Keratinocyte (primary cell): ENCODE measurements at regions not wholly inside any gene's neighbourhood (a gene's known extent, or its start where the extent isn't known, plus 50 kb on each side); places are given as distances from the start of the nearest gene placed in this dataset.

Experiments
- DNase-seq: peaks from one replicate; pipeline ENCODE4 v3.0.0-alpha.2; 2011; ENCODE audit warnings: low read depth, missing footprints, low spot score
- FAIRE-seq: peaks from 2 replicates; lab custom pipeline; 2011; peaks lifted over from hg19 to GRCh38; lab: Jason Lieb, UNC
- H2AFZ ChIP-seq: 2 replicates; pipeline ENCODE4 v1.6.0; 2012; ENCODE audit warnings: low read length, control low read depth, inconsistent platforms; ENCODE audit not compliant: control insufficient read depth
- H3K27ac ChIP-seq: 2 replicates; pipeline ENCODE4 v1.5.1; 2011; ENCODE audit warnings: low read length; ENCODE audit not compliant: control insufficient read depth, insufficient read depth
- H3K27me3 ChIP-seq: 3 replicates; pipeline ENCODE4 v1.6.0; 2011; ENCODE audit warnings: low read length; ENCODE audit not compliant: control insufficient read depth, insufficient read depth; ENCODE audit errors: extremely low read depth
- H3K36me3 ChIP-seq, 2 experiments: 2 replicates in 1 of 2; 3 replicates in 1 of 2; pipeline ENCODE4 v1.5.1; 2011; ENCODE audit warnings: low read length in 2 of 2, mild to moderate bottlenecking in 1 of 2; ENCODE audit not compliant: control insufficient read depth in 2 of 2, insufficient read depth in 2 of 2; ENCODE audit errors: extremely low read depth in 1 of 2
- H3K4me1 ChIP-seq: 3 replicates; pipeline ENCODE4 v1.5.1; 2011; ENCODE audit warnings: low read length; ENCODE audit not compliant: control insufficient read depth, insufficient read depth; ENCODE audit errors: extremely low read depth
- H3K4me2 ChIP-seq: 3 replicates; pipeline ENCODE4 v1.6.0; 2011; ENCODE audit warnings: low read depth, low read length; ENCODE audit not compliant: control insufficient read depth, insufficient read depth; ENCODE audit errors: extremely low read depth
- H3K4me3 ChIP-seq, 3 experiments: fragments of 200-600 bp in 1 of 3; sonication (generic) in 1 of 3; 2 replicates in 2 of 3; 3 replicates in 1 of 3; pipeline ENCODE4 v1.5.1; 2011 to 2016; ENCODE audit warnings: low read length in 3 of 3, mild to moderate bottlenecking in 3 of 3, control low read depth in 2 of 3, inconsistent platforms in 1 of 3, low read depth in 1 of 3, mixed read lengths in 1 of 3, mixed run types in 1 of 3, moderate library complexity in 1 of 3; ENCODE audit not compliant: control insufficient read depth in 2 of 3, insufficient read depth in 2 of 3; ENCODE audit errors: extremely low read depth in 1 of 3
- H3K79me2 ChIP-seq: 2 replicates; pipeline ENCODE4 v1.6.0; 2012; ENCODE audit warnings: low read length; ENCODE audit not compliant: control insufficient read depth, insufficient read depth
- H3K9ac ChIP-seq: 3 replicates; pipeline ENCODE4 v1.6.0; 2011; ENCODE audit warnings: low read length; ENCODE audit not compliant: control insufficient read depth, insufficient read depth; ENCODE audit errors: extremely low read depth
- H3K9me1 ChIP-seq: 3 replicates; pipeline ENCODE4 v1.6.0; 2011; ENCODE audit warnings: low read length; ENCODE audit not compliant: control insufficient read depth, insufficient read depth; ENCODE audit errors: extremely low read depth
- H3K9me3 ChIP-seq: 2 replicates; pipeline ENCODE4 v1.5.1; 2012; ENCODE audit warnings: low read depth, low read length; ENCODE audit not compliant: control insufficient read depth
- H4K20me1 ChIP-seq: 3 replicates; pipeline ENCODE4 v1.6.0; 2011; ENCODE audit warnings: low read length; ENCODE audit not compliant: control insufficient read depth, insufficient read depth; ENCODE audit errors: extremely low read depth
- CTCF ChIP-seq, 3 experiments: IDR thresholded peaks in 1 of 3; conservative IDR thresholded peaks in 1 of 3; optimal IDR thresholded peaks in 1 of 3; 2 replicates in 2 of 3; 3 replicates in 1 of 3; pipeline versions ENCODE3 to v1.5.1; 2011; ENCODE audit warnings: low read length in 3 of 3, mild to moderate bottlenecking in 3 of 3, moderate library complexity in 2 of 3, control low read depth in 1 of 3, inconsistent platforms in 1 of 3; ENCODE audit not compliant: insufficient read depth in 2 of 3; ENCODE audit errors: extremely low read depth in 1 of 3
- EZH2 ChIP-seq: IDR thresholded peaks from one replicate; pipeline ENCODE4 v1.6.1; 2012; ENCODE audit warnings: inconsistent platforms, mild to moderate bottlenecking, low read length, moderate library complexity
- dilution Hi-C: fragments of 300-500 bp; cut with MboI; formaldehyde crosslinking; loops from one replicate; pipeline ENCODE4 v1.7.0; 2020; ENCODE audit warnings: low sequenced_read_pairs; ENCODE audit not compliant: extremely low pct_ligation_motif_present

- no peak overlapping the region for H3K27ac ChIP-seq
These were observed 1333.7 kb upstream of the TMEFF2 start for GRCh38 chr2:193528458-193528857.

DNA sequence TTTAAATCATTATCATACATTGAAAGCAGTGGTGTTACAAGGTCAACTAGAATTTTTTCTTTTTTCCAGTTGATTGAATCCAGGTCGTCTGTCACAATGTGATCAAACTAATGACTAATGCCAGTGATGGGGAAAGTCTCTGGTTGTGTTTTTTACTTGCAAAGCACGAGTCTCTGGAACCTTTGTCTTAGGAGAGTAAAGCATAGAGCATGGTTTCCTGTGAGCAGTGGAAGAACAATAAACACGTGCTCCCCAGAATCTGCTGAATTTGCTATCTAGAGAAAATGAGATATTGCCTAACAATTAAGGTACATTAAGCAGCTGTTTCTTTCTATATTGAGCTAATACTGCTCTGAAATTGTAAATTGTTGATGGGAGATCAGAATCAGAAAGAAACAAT lies 1332.4 kb upstream of the TMEFF2 start:
- DNase-seq (no peak), FAIRE-seq (no peak)
- no peaks in the 10 kb centered on the region for H3K9me1 ChIP-seq
- H3K79me2 ChIP-seq: no peaks in the 10 kb centered on the region
- no peaks in the 10 kb centered on the region for H3K27me3 ChIP-seq
- H3K9me3 ChIP-seq: no peaks in the 10 kb centered on the region
- H2AFZ ChIP-seq: no peak overlapping the region
- TF ChIP-seq CTCF (optimal IDR thresholded peaks at IDR 0.05 in 1 of 3, IDR thresholded peaks at IDR 0.05 in 1 of 3, conservative IDR thresholded peaks at IDR 0.05 in 1 of 3; ENCODE audit: extremely low read depth in 1 of 3, insufficient read depth in 2 of 3, low read length in 3 of 3): no peak
- TF ChIP-seq EZH2: no peak
- dilution Hi-C loops: no loop called here
- no peaks in the 10 kb centered on the region for H3K36me3 ChIP-seq
- H3K27ac ChIP-seq: no peak overlapping the region
- H4K20me1 ChIP-seq: no peaks in the 10 kb centered on the region
- no peaks in the 10 kb centered on the region for H3K4me1 ChIP-seq
- no peak overlapping the region for H3K9ac ChIP-seq
- H3K4me2 ChIP-seq: no peak overlapping the region
- H3K4me3 ChIP-seq: no peak overlapping the region

More at GRCh38 chr2:193528458-193528857, 1333.7 kb upstream of the TMEFF2 start:
- no peaks in the 10 kb centered on the region for H3K9me1 ChIP-seq
- no peak overlapping the region for H3K9ac ChIP-seq
- H3K9me3 ChIP-seq: no peaks in the 10 kb centered on the region
- TF ChIP-seq EZH2 (no peak), CTCF (optimal IDR thresholded peaks at IDR 0.05 in 1 of 3, IDR thresholded peaks at IDR 0.05 in 1 of 3, conservative IDR thresholded peaks at IDR 0.05 in 1 of 3; ENCODE audit: extremely low read depth in 1 of 3, insufficient read depth in 2 of 3, low read length in 3 of 3) (no peak)
- no peaks in the 10 kb centered on the region for H3K27me3 ChIP-seq
- no peaks in the 10 kb centered on the region for H4K20me1 ChIP-seq
- no peak for FAIRE-seq
- no peaks in the 10 kb centered on the region for H3K36me3 ChIP-seq
- H3K79me2 ChIP-seq: no peaks in the 10 kb centered on the region
- no peak overlapping the region for H3K4me3 ChIP-seq
- H3K4me2 ChIP-seq: no peak overlapping the region
- no peaks in the 10 kb centered on the region for H3K4me1 ChIP-seq
- DNase-seq: no peak
- no peak overlapping the region for H2AFZ ChIP-seq
- dilution Hi-C loops: no loop called here
